Stimulated activated memory B cell treated with anti-CD40 and anti-IgM and Interleukin-4, amounts not matched to agents 10 μg/mL and 1 μg/mL and 100 μg/mL, for 72 hours (primary cell): ENCODE measurements at regions not wholly inside any gene's neighbourhood (a gene's known extent, or its start where the extent isn't known, plus 50 kb on each side); places are given as distances from the start of the nearest gene placed in this dataset.
"Not testable (repeated sequence)": the region's sequence is repeated elsewhere in the genome, so short reads cannot be mapped to it uniquely, and the experiment has no call there.

Experiments
- ATAC-seq: fragments of 150-1000 bp; cut with Tn5 transposase; 2 replicates; pipeline ENCODE4 v1.10.0; 2021
- H3K27ac Mint-ChIP-seq: one replicate; pipeline ENCODE4 v1.8.0; 2022; ENCODE audit warnings: mild to moderate bottlenecking, mixed read lengths
- H3K27me3 Mint-ChIP-seq: one replicate; pipeline ENCODE4 v1.8.0; 2022; ENCODE audit warnings: mixed read lengths
- H3K36me3 Mint-ChIP-seq: one replicate; pipeline ENCODE4 v1.8.0; 2022; ENCODE audit warnings: mixed read lengths
- H3K4me1 Mint-ChIP-seq: one replicate; pipeline ENCODE4 v1.8.0; 2022; ENCODE audit warnings: mixed read lengths
- H3K4me3 Mint-ChIP-seq: one replicate; pipeline ENCODE4 v1.8.0; 2022; ENCODE audit warnings: mild to moderate bottlenecking, moderate library complexity, mixed read lengths
- H3K9me3 Mint-ChIP-seq: one replicate; pipeline ENCODE4 v1.8.0; 2022; ENCODE audit warnings: mixed read lengths

- H3K9me3 Mint-ChIP-seq: peaks cover 12% of the 10 kb centered on the region
Observed at GRCh38 chr10:76618641-76619040, 1019.0 kb downstream of the KCNMA1 start.

GRCh38 chr10:76618171-76618570, 1019.4 kb downstream of the KCNMA1 start:
- ATAC-seq: no peak
- Mint-ChIP-seq H3K4me1 (no peaks in the 10 kb centered on the region), H3K4me3 (no peak overlapping the region), H3K27ac (no peak overlapping the region), H3K27me3 (no peaks in the 10 kb centered on the region), H3K36me3 (no peaks in the 10 kb centered on the region), H3K9me3 (peaks cover 12% of the 10 kb centered on the region)

More at GRCh38 chr10:76618641-76619040, 1019.0 kb downstream of the KCNMA1 start:
- Mint-ChIP-seq H3K27me3 (no peaks in the 10 kb centered on the region), H3K36me3 (no peaks in the 10 kb centered on the region), H3K27ac (no peak overlapping the region), H3K4me3 (no peak overlapping the region), H3K4me1 (no peaks in the 10 kb centered on the region)
- no peak for ATAC-seq

DNA sequence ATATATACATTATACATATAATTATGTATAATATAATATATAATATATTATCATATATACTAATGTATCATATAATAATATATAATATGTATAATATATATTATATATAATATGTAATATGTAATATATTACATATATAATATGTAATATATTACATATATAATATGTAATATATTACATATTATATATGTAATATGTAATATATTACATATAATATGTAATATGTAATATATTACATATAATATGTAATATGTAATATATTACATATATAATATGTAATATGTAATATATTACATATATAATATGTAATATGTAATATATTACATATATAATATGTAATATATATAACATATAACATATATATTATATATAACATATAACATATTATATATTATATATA, 1020.9 kb downstream of the KCNMA1 start:
- H3K4me3 Mint-ChIP-seq, H3K36me3 Mint-ChIP-seq, H3K27ac Mint-ChIP-seq, ATAC-seq, H3K27me3 Mint-ChIP-seq, H3K4me1 Mint-ChIP-seq: not testable (repeated sequence)
- peaks cover 12% of the 10 kb centered on the region for H3K9me3 Mint-ChIP-seq

GRCh38 chr10:76615049-76615448, 1022.6 kb downstream of the KCNMA1 start:
- no peak overlapping the region for H3K4me3 Mint-ChIP-seq
- no peaks in the 10 kb centered on the region for H3K4me1 Mint-ChIP-seq
- H3K36me3 Mint-ChIP-seq: no peaks in the 10 kb centered on the region
- peaks cover 6% of the 10 kb centered on the region for H3K9me3 Mint-ChIP-seq
- no peak overlapping the region for H3K27ac Mint-ChIP-seq
- no peak for ATAC-seq
- H3K27me3 Mint-ChIP-seq: no peaks in the 10 kb centered on the region
